GM21528 (cell line): ENCODE measurements at regions not wholly inside any gene's neighbourhood (a gene's known extent, or its start where the extent isn't known, plus 50 kb on each side); places are given as distances from the start of the nearest gene placed in this dataset.
"Not testable (repeated sequence)": the region's sequence is repeated elsewhere in the genome, so short reads cannot be mapped to it uniquely, and the experiment has no call there.

Source experiments
- ATAC-seq: cut with Tn5 transposase; IDR thresholded peaks from one replicate; pipeline ENCODE4 v1.9.1; 2021; ENCODE audit warnings: mild to moderate bottlenecking, moderate library complexity; ENCODE audit not compliant: unreplicated experiment, low FRiP score

- ATAC-seq: no peak
Measured at GRCh38 chr16:51875834-51876600, 670.9 kb downstream of the TOX3 start.

- no peak for ATAC-seq
Measured at GRCh38 chr16:51872524-51872923, 674.4 kb downstream of the TOX3 start.

GRCh38 chr16:51870296-51870854 lies 676.6 kb downstream of the TOX3 start:
- ATAC-seq: no peak

GRCh38 chr16:51869176-51869575 lies 677.8 kb downstream of the TOX3 start:
- no peak for ATAC-seq

DNA sequence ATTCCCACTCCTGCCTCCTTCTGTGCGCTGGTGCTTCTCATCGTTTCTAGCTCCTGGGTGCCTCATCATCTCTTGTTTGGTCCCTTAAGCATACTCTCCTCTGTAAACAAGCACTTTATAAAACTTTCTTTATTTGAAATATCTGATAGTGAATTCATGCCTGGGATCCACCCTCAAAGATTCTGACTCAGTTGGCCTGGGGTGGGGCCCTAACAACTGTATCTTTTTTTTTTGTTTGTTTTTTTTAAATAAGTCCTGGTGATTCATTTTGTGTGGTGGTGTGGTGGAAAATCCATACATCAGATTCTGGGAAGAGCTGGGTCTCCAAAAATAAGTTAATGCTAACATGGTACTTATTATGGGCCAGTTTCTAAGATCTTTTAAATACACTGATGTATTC lies 678.3 kb downstream of the TOX3 start:
- no peak for ATAC-seq

DNA sequence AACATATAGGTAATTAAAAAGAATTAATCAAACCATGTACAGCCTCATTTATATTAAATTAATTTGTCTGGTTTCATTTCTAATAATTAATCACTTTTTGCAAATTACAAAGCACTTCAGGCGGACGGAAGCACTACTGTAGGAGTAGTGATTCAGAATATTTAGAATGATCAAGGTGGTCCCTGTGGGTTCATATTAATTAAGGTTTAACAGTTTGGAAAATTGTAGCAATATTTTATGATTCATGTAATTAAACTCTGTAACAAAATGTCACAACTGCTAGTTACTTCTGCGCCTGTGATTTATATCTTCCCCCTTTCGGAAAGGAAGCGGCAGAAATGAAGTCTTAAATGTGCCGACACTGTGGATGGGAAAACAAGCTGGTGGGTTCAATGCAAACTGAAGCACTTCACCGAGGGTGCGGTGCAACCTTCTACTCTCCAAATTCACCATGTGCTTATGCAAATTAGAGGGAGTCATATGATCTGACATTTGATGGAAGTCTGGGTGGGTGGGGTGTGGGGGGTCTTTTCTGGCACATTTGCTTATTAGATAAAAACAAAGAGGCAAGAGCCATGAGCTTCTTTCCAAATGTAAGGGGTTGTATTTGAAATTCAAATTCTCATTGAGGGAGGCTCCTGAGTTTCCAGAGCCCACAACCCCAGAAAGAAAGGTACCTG lies 679.4 kb downstream of the TOX3 start:
- ATAC-seq: no peak

GRCh38 chr16:51864575-51864974 lies 682.4 kb downstream of the TOX3 start:
- ATAC-seq: no peak

DNA sequence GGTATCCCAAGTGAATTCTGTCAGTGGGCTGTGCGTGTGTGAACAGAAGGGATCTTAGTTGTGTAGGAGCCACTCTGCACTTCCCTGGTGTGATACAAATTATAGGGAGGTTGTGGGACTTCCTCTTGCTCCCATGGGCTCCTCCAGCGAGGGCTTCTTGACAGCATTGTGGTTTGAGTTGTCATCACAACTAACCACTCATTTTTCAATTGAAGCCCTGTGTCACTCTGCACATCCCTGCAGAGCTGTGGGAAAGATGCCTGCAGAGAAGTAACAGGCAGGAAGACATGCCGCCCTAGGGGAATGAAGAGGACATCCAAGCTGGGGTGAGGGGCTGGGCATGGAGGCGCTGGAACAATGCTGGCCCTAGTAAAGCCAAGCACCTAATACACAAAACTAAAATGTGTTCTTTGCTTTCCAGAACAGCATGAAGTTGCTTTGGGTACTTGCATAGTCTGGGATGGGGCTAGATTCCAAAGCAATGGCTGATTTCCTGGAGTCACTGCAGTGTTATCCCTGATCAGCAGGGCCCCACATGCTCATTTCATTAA lies 692.5 kb downstream of the TOX3 start:
- ATAC-seq: no peak

- ATAC-seq: no peak
Measured at GRCh38 chr16:51853586-51853985, 693.4 kb downstream of the TOX3 start.

DNA sequence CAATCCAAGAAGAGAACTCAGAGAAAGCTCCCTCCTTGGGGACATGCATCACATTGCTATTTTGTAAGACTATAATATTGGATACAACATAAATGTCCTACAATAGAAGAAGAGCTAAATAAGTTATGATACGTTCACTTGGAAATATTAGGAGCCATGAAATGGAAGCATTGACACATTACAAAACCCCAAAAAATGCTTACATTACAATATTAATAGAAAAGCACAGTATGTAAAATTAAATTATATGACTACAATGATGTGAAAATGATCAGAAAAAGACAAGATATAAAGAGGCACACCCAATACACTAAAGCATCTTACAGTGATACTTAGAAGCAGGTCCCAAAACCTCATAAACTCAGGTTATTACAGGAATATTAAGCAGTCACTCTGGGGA lies 694.1 kb downstream of the TOX3 start:
- ATAC-seq: no peak

DNA sequence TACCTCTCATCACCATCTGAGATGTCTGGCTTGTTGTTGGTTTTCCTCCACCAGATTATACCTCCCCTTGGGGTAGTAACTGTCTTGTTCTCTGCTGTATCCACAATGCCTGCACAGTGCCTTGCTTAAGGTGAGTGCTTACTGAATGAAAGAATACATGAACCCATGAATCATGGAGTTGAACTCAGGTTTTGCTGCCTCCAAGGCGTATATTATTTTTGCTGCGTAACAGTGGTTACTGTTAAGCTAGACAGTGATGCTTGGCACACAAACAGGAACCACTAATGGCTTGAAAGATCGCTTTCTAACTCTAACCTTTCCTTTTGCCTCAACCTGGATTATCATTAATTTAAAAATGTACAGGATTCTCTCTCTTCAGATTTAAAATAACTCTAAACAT lies 695.8 kb downstream of the TOX3 start:
- ATAC-seq: no peak

DNA sequence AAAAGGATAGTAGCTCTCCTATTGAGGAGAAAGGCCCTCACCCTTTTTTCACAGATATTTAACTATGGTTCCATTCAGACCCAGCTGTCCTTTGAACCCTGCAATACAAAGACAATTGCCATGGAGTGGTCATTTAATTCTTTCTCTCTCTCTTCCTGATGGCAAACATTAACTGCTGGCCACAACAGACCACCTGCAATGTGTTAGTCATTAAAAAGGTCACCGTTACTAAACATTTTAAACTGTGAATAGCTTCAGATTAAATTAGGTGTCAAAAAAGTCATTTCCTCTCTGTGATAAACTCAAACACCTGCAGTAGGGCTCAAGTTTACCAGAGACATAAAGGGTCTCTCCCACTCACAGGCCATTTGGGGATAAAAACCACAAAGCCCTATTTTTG lies 697.2 kb downstream of the TOX3 start:
- ATAC-seq: no peak

GRCh38 chr16:51845586-51846305 lies 694.7 kb upstream of the SALL1 start:
- ATAC-seq: no peak

- no peak for ATAC-seq
Measured at GRCh38 chr16:51839727-51840462, 688.8 kb upstream of the SALL1 start.

GRCh38 chr16:51834794-51835193 lies 683.7 kb upstream of the SALL1 start:
- no peak for ATAC-seq

DNA sequence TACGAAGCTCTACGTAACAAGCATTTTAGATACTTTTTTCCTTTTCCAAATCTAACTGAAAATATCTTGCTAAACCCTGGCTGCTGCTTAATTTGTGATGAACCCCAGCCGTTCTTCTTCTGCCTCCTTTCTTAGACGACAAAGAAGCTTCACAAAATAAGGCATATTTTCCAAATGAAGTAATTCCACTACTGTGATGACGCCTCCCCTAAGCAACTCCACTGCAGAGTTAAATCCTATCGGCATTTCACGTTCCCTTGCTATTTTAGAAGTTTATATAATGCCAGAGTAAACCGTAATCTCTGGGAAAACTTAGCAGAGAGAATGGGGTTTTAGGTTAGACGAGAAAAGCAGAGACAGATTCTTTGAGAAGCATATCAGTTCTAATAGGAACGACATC lies 683.1 kb upstream of the SALL1 start:
- no peak for ATAC-seq

DNA sequence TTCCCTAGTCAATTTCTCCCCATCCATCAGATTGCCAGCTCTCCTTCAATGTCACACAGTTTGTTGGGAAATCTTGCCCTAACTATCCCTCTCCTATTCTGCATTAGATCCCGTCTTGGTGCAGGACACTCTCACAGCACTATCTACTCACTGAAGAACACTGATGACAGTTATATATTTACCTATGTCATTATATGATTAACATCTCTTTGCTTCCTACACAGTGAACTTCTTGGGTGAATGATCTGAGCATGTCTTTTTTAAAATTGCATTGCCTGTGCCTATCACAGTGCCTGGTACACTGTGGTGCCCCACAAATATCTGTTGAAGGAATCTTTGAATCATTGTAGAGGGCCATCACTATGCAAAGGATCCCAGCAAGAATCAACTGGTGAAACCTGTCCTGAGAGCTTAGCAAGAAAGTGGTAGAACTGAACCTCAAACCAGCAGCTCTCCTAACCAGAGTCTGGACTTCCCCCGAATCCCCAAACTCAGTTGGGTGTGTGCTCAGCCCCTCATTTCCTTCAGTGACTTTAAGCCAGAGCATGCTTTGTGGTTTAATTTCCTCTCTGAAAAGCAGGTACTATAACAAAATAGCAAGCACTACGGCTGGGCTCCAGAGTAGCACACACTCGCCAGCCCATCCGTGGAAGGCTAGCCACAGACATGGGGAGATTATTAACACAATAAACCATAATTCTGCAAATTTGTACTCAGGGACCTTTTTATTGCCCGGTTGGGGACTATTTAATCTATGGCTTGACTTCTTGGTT lies 680.7 kb upstream of the SALL1 start:
- no peak for ATAC-seq

GRCh38 chr16:51831034-51831433 lies 680.0 kb upstream of the SALL1 start:
- ATAC-seq: not testable (repeated sequence)

GRCh38 chr16:51825779-51826178 lies 674.7 kb upstream of the SALL1 start:
- no peak for ATAC-seq

DNA sequence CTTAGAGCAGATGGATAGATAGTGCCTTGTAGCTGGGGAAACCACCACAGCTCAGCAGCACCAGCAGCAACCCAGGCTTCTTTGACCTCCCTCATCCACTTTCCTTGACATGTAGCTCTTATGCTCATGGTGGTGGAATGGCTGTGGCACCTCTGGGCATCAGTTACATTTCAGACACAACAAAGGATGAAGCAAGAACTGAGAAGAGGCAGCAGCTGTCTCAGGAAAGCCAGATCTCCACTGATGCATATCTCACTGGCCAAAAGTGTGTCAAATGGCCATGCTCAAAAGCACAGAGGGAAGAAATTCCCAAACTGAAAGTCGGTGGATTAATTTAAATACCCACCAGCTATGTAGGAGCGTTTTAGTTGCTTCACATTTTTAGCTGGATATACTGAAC lies 671.4 kb upstream of the SALL1 start:
- ATAC-seq: no peak
